H1 (cell line): ENCODE measurements at regions not wholly inside any gene's neighbourhood (a gene's known extent, or its start where the extent isn't known, plus 50 kb on each side); places are given as distances from the start of the nearest gene placed in this dataset.

Source experiments
- CTCF ChIP-seq, 3 experiments: IDR thresholded peaks; 1 replicate in 2 of 3; 2 replicates in 1 of 3; pipeline versions ENCODE4 v1.5.1 to v1.6.1; 2011; ENCODE audit warnings: low read length in 3 of 3, mild to moderate bottlenecking in 3 of 3, inconsistent platforms in 2 of 3, low read depth in 1 of 3, moderate library complexity in 1 of 3; ENCODE audit not compliant: insufficient read depth in 1 of 3; ENCODE audit errors: control extremely low read depth in 1 of 3
- EGR1 ChIP-seq: IDR thresholded peaks from 2 replicates; pipeline ENCODE4 v1.6.1; 2011; ENCODE audit warnings: low read depth, low read length, borderline replicate concordance
- EZH2 ChIP-seq: fragments of 200-600 bp; sonication (generic); IDR thresholded peaks from 2 replicates; pipeline ENCODE4 v1.7.1; 2012; ENCODE audit warnings: low read depth, mild to moderate bottlenecking, moderate library complexity, low read length, inconsistent platforms; ENCODE audit not compliant: severe bottlenecking
- MAFK ChIP-seq: IDR thresholded peaks from 2 replicates; pipeline ENCODE4 v1.6.1; 2012; ENCODE audit warnings: low read depth, mild to moderate bottlenecking, improper control_type of control experiment, low read length
- MAX ChIP-seq: IDR thresholded peaks from 2 replicates; pipeline ENCODE4 v1.6.1; 2012; ENCODE audit warnings: inconsistent platforms
- PHF8 ChIP-seq: fragments of 200-600 bp; sonication (generic); conservative IDR thresholded peaks from 2 replicates; pipeline ENCODE4 v1.7.1; 2012; ENCODE audit warnings: low read depth, mild to moderate bottlenecking, inconsistent platforms, low read length, moderate library complexity
- POLR2A ChIP-seq, 2 experiments: IDR thresholded peaks; 1 replicate in 1 of 2; 2 replicates in 1 of 2; pipeline ENCODE4 v1.6.1; 2011; ENCODE audit warnings: low read depth in 2 of 2, low read length in 2 of 2, mild to moderate bottlenecking in 2 of 2; ENCODE audit errors: control extremely low read depth in 1 of 2
- POLR2AphosphoS5 ChIP-seq: IDR thresholded peaks from 2 replicates; pipeline ENCODE4 v1.6.1; 2011; ENCODE audit warnings: low read depth, low read length
- RAD21 ChIP-seq, 2 experiments: IDR thresholded peaks in 1 of 2; conservative IDR thresholded peaks in 1 of 2; 2 replicates each; pipeline ENCODE4 v1.6.1; 2011; ENCODE audit warnings: low read depth in 2 of 2, low read length in 2 of 2, improper control_type of control experiment in 1 of 2, inconsistent platforms in 1 of 2, mild to moderate bottlenecking in 1 of 2, moderate library complexity in 1 of 2
- SIN3A ChIP-seq, 2 experiments: IDR thresholded peaks in 1 of 2; conservative IDR thresholded peaks in 1 of 2; 2 replicates each; pipeline ENCODE4 v1.6.1; 2011 to 2012; ENCODE audit warnings: low read length in 2 of 2, improper control_type of control experiment in 1 of 2, low read depth in 1 of 2, mild to moderate bottlenecking in 1 of 2
- SRF ChIP-seq: IDR thresholded peaks from 2 replicates; pipeline ENCODE4 v1.6.1; 2011; ENCODE audit warnings: mild to moderate bottlenecking, low read depth, low read length, moderate library complexity
- TBP ChIP-seq: IDR thresholded peaks from 2 replicates; pipeline ENCODE4 v1.6.1; 2011; ENCODE audit warnings: low read depth, low read length, improper control_type of control experiment

- TF ChIP-seq SIN3A (conservative IDR thresholded peaks at IDR 0.05 in 1 of 2, IDR thresholded peaks at IDR 0.05 in 1 of 2; ENCODE audit: low read depth in 1 of 2, low read length in 2 of 2): no peak
- no peak for TF ChIP-seq MAFK
- no peak for TF ChIP-seq SRF
- TF ChIP-seq MAX: no peak
- no peak for TF ChIP-seq POLR2A (IDR thresholded peaks at IDR 0.05; ENCODE audit: control extremely low read depth in 1 of 2, low read depth in 2 of 2, low read length in 2 of 2)
- no peak for TF ChIP-seq TBP
- no peak for TF ChIP-seq CTCF (IDR thresholded peaks at IDR 0.05; ENCODE audit: control extremely low read depth in 1 of 3, insufficient read depth in 1 of 3, low read depth in 1 of 3, low read length in 3 of 3)
- TF ChIP-seq RAD21 (IDR thresholded peaks at IDR 0.05 in 1 of 2, conservative IDR thresholded peaks at IDR 0.05 in 1 of 2; ENCODE audit: low read depth in 2 of 2, low read length in 2 of 2): no peak
- no peak for TF ChIP-seq POLR2AphosphoS5
- no peak for TF ChIP-seq PHF8
- no peak for TF ChIP-seq EGR1
- TF ChIP-seq EZH2: no peak
These were observed 79.1 kb upstream of the BCL2L14 start for GRCh38 chr12:11991604-11992003.
